Keratinocyte (primary cell): ENCODE measurements at regions not wholly inside any gene's neighbourhood (a gene's known extent, or its start where the extent isn't known, plus 50 kb on each side); places are given as distances from the start of the nearest gene placed in this dataset.

Source experiments
- DNase-seq: peaks from one replicate; pipeline ENCODE4 v3.0.0-alpha.2; 2011; ENCODE audit warnings: low read depth, missing footprints, low spot score
- FAIRE-seq: peaks from 2 replicates; lab custom pipeline; 2011; peaks lifted over from hg19 to GRCh38; lab: Jason Lieb, UNC
- H2AFZ ChIP-seq: 2 replicates; pipeline ENCODE4 v1.6.0; 2012; ENCODE audit warnings: low read length, control low read depth, inconsistent platforms; ENCODE audit not compliant: control insufficient read depth
- H3K27ac ChIP-seq: 2 replicates; pipeline ENCODE4 v1.5.1; 2011; ENCODE audit warnings: low read length; ENCODE audit not compliant: control insufficient read depth, insufficient read depth
- H3K27me3 ChIP-seq: 3 replicates; pipeline ENCODE4 v1.6.0; 2011; ENCODE audit warnings: low read length; ENCODE audit not compliant: control insufficient read depth, insufficient read depth; ENCODE audit errors: extremely low read depth
- H3K36me3 ChIP-seq, 2 experiments: 2 replicates in 1 of 2; 3 replicates in 1 of 2; pipeline ENCODE4 v1.5.1; 2011; ENCODE audit warnings: low read length in 2 of 2, mild to moderate bottlenecking in 1 of 2; ENCODE audit not compliant: control insufficient read depth in 2 of 2, insufficient read depth in 2 of 2; ENCODE audit errors: extremely low read depth in 1 of 2
- H3K4me1 ChIP-seq: 3 replicates; pipeline ENCODE4 v1.5.1; 2011; ENCODE audit warnings: low read length; ENCODE audit not compliant: control insufficient read depth, insufficient read depth; ENCODE audit errors: extremely low read depth
- H3K4me2 ChIP-seq: 3 replicates; pipeline ENCODE4 v1.6.0; 2011; ENCODE audit warnings: low read depth, low read length; ENCODE audit not compliant: control insufficient read depth, insufficient read depth; ENCODE audit errors: extremely low read depth
- H3K4me3 ChIP-seq, 3 experiments: fragments of 200-600 bp in 1 of 3; sonication (generic) in 1 of 3; 2 replicates in 2 of 3; 3 replicates in 1 of 3; pipeline ENCODE4 v1.5.1; 2011 to 2016; ENCODE audit warnings: low read length in 3 of 3, mild to moderate bottlenecking in 3 of 3, control low read depth in 2 of 3, inconsistent platforms in 1 of 3, low read depth in 1 of 3, mixed read lengths in 1 of 3, mixed run types in 1 of 3, moderate library complexity in 1 of 3; ENCODE audit not compliant: control insufficient read depth in 2 of 3, insufficient read depth in 2 of 3; ENCODE audit errors: extremely low read depth in 1 of 3
- H3K79me2 ChIP-seq: 2 replicates; pipeline ENCODE4 v1.6.0; 2012; ENCODE audit warnings: low read length; ENCODE audit not compliant: control insufficient read depth, insufficient read depth
- H3K9ac ChIP-seq: 3 replicates; pipeline ENCODE4 v1.6.0; 2011; ENCODE audit warnings: low read length; ENCODE audit not compliant: control insufficient read depth, insufficient read depth; ENCODE audit errors: extremely low read depth
- H3K9me1 ChIP-seq: 3 replicates; pipeline ENCODE4 v1.6.0; 2011; ENCODE audit warnings: low read length; ENCODE audit not compliant: control insufficient read depth, insufficient read depth; ENCODE audit errors: extremely low read depth
- H3K9me3 ChIP-seq: 2 replicates; pipeline ENCODE4 v1.5.1; 2012; ENCODE audit warnings: low read depth, low read length; ENCODE audit not compliant: control insufficient read depth
- H4K20me1 ChIP-seq: 3 replicates; pipeline ENCODE4 v1.6.0; 2011; ENCODE audit warnings: low read length; ENCODE audit not compliant: control insufficient read depth, insufficient read depth; ENCODE audit errors: extremely low read depth
- CTCF ChIP-seq, 3 experiments: IDR thresholded peaks in 1 of 3; conservative IDR thresholded peaks in 1 of 3; optimal IDR thresholded peaks in 1 of 3; 2 replicates in 2 of 3; 3 replicates in 1 of 3; pipeline versions ENCODE3 to v1.5.1; 2011; ENCODE audit warnings: low read length in 3 of 3, mild to moderate bottlenecking in 3 of 3, moderate library complexity in 2 of 3, control low read depth in 1 of 3, inconsistent platforms in 1 of 3; ENCODE audit not compliant: insufficient read depth in 2 of 3; ENCODE audit errors: extremely low read depth in 1 of 3
- EZH2 ChIP-seq: IDR thresholded peaks from one replicate; pipeline ENCODE4 v1.6.1; 2012; ENCODE audit warnings: inconsistent platforms, mild to moderate bottlenecking, low read length, moderate library complexity
- dilution Hi-C: fragments of 300-500 bp; cut with MboI; formaldehyde crosslinking; loops from one replicate; pipeline ENCODE4 v1.7.0; 2020; ENCODE audit warnings: low sequenced_read_pairs; ENCODE audit not compliant: extremely low pct_ligation_motif_present

DNA sequence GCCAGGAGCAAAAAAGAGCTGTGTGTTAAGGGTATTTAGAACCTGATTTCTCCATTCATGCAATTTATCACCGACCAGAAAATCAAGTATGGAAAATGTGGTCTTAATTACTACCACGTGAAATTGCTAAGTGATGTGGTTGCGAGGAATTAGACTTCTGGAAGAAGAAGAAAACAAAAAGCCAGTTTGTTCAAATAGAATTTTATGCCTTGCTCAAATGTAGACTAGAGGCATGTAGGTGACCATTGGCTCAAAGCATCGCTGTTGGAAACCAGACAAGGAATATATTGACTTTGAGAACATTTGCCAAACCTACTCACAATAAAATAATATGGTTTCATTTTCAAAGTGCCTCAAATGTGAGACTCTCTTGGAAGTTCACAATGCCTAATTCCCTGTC, 57.3 kb upstream of the LRCH1 start:
- FAIRE-seq, result no peak
- H4K20me1 ChIP-seq, result no peaks in the 10 kb centered on the region

DNA sequence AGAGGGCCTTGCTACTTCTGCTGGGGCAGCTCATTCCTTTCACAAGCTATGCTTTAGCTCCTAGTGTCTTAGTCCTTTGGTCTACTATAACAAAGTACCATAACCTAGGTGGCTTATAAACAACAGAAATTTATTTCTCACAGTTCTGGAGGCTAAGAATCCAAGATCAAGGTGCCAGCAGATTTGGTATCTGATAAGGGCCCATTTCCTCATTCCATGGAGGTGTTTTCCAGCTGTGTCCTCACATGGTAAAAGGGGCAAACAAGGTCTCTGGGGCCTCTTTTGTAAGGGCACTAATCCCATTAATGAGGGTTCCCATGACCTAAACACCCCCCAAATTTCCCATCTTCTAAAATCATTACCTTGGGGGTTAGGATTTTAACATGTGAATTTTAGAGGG, 57.9 kb upstream of the LRCH1 start:
- H3K9ac ChIP-seq, result no peak overlapping the region
- DNase-seq (no peak), FAIRE-seq (no peak)
- no peaks in the 10 kb centered on the region for H3K9me1 ChIP-seq
- H3K9me3 ChIP-seq, result no peaks in the 10 kb centered on the region
- H3K27me3 ChIP-seq, result peaks cover 3% of the 10 kb centered on the region
- TF ChIP-seq CTCF (optimal IDR thresholded peaks at IDR 0.05 in 1 of 3, IDR thresholded peaks at IDR 0.05 in 1 of 3, conservative IDR thresholded peaks at IDR 0.05 in 1 of 3; ENCODE audit: extremely low read depth in 1 of 3, insufficient read depth in 2 of 3, low read length in 3 of 3), result no peak
- no peak for TF ChIP-seq EZH2
- no peak overlapping the region for H3K27ac ChIP-seq
- H2AFZ ChIP-seq, result no peak overlapping the region
- H3K4me1 ChIP-seq, result no peaks in the 10 kb centered on the region
- H4K20me1 ChIP-seq, result no peaks in the 10 kb centered on the region
- H3K36me3 ChIP-seq, result no peaks in the 10 kb centered on the region
- no peaks in the 10 kb centered on the region for H3K79me2 ChIP-seq
- dilution Hi-C loops, result no loop called here
- H3K4me2 ChIP-seq, result no peak overlapping the region
- no peak overlapping the region for H3K4me3 ChIP-seq

More for the DNA sequence above, 57.3 kb upstream of the LRCH1 start:
- no peaks in the 10 kb centered on the region for H3K4me1 ChIP-seq
- dilution Hi-C loops, result no loop called here
- no peak for DNase-seq
- H3K9ac ChIP-seq, result no peak overlapping the region
- H3K27me3 ChIP-seq, result no peaks in the 10 kb centered on the region
- no peak overlapping the region for H3K4me3 ChIP-seq
- H3K9me1 ChIP-seq, result no peaks in the 10 kb centered on the region
- no peak overlapping the region for H3K27ac ChIP-seq
- no peak overlapping the region for H2AFZ ChIP-seq
- H3K4me2 ChIP-seq, result no peak overlapping the region
- H3K36me3 ChIP-seq, result no peaks in the 10 kb centered on the region
- no peaks in the 10 kb centered on the region for H3K79me2 ChIP-seq
- TF ChIP-seq CTCF (optimal IDR thresholded peaks at IDR 0.05 in 1 of 3, IDR thresholded peaks at IDR 0.05 in 1 of 3, conservative IDR thresholded peaks at IDR 0.05 in 1 of 3; ENCODE audit: extremely low read depth in 1 of 3, insufficient read depth in 2 of 3, low read length in 3 of 3) (no peak), EZH2 (no peak)
- no peaks in the 10 kb centered on the region for H3K9me3 ChIP-seq
